ENCODE measurements at regions not wholly inside any gene's neighbourhood (a gene's known extent, or its start where the extent isn't known, plus 50 kb on each side); places are given as distances from the start of the nearest gene placed in this dataset.

GRCh38 chr10:105714728-105715127, 1073.6 kb downstream of the SORCS3 start:
- Histone ChIP-seq H3K79me2 (no peaks in the 10 kb centered on the region), H3K27ac (no peak overlapping the region), H3K27me3 (no peaks in the 10 kb centered on the region), H2AFZ (no peak overlapping the region), H3K9me2 (replicated peaks; ENCODE audit: insufficient read depth) (no peaks in the 10 kb centered on the region), H3K9me3 (ENCODE audit: low read depth) (no peaks in the 10 kb centered on the region), H3K4me1 (ENCODE audit: insufficient read depth) (no peaks in the 10 kb centered on the region), H3K4me2 (no peak overlapping the region), H4K20me1 (ENCODE audit: insufficient read depth, poor library complexity, severe bottlenecking) (no peaks in the 10 kb centered on the region), H3K36me3 (replicated peaks; ENCODE audit: insufficient read depth, low read depth) (no peaks in the 10 kb centered on the region), H3K4me3 (no peak overlapping the region)
- TF ChIP-seq EZH2 (IDR thresholded peaks at IDR 0.05; ENCODE audit: borderline replicate concordance): no peak
- no peak for TF ChIP-seq CTCF (IDR thresholded peaks at IDR 0.05; ENCODE audit: poor library complexity)
- TF ChIP-seq EZH2phosphoT487 (IDR thresholded peaks at IDR 0.05; ENCODE audit: low read depth, severe bottlenecking, unreplicated experiment): no peak
- no peak for DNase-seq (ENCODE audit: low spot score)
- WGBS (ENCODE audit: low lambda C conversion rate, missing lambda C conversion rate): 80% methylated on average over 3 of the region's 3 CpGs

GRCh38 chr10:105707603-105708002, 1066.5 kb downstream of the SORCS3 start:
- no peaks in the 10 kb centered on the region for H3K9me3 ChIP-seq (ENCODE audit: low read depth)

GRCh38 chr10:105706281-105707026, 1065.4 kb downstream of the SORCS3 start:
- peak; percentile 8 for DNase-seq (ENCODE audit: low spot score)

More at GRCh38 chr10:105707603-105708002, 1066.5 kb downstream of the SORCS3 start:
- no peaks in the 10 kb centered on the region for H3K27me3 ChIP-seq
- no peaks in the 10 kb centered on the region for H4K20me1 ChIP-seq (ENCODE audit: insufficient read depth, poor library complexity, severe bottlenecking)
- H3K4me2 ChIP-seq: no peak overlapping the region
- no peaks in the 10 kb centered on the region for H3K4me1 ChIP-seq (ENCODE audit: insufficient read depth)
- TF ChIP-seq EZH2 (IDR thresholded peaks at IDR 0.05; ENCODE audit: borderline replicate concordance) (no peak), EZH2phosphoT487 (IDR thresholded peaks at IDR 0.05; ENCODE audit: low read depth, severe bottlenecking, unreplicated experiment) (no peak), CTCF (IDR thresholded peaks at IDR 0.05; ENCODE audit: poor library complexity) (no peak)
- H3K79me2 ChIP-seq: no peaks in the 10 kb centered on the region
- 87% methylated on average over 2 of the region's 2 CpGs for WGBS (ENCODE audit: low lambda C conversion rate, missing lambda C conversion rate)
- H3K36me3 ChIP-seq (replicated peaks; ENCODE audit: insufficient read depth, low read depth): no peaks in the 10 kb centered on the region
- H3K27ac ChIP-seq: no peak overlapping the region
- H2AFZ ChIP-seq: no peak overlapping the region
- no peak for DNase-seq (ENCODE audit: low spot score)
- H3K9me2 ChIP-seq (replicated peaks; ENCODE audit: insufficient read depth): no peaks in the 10 kb centered on the region
- H3K4me3 ChIP-seq: no peak overlapping the region

More at GRCh38 chr10:105706281-105707026, 1065.4 kb downstream of the SORCS3 start:
- Histone ChIP-seq H3K27ac (no peak overlapping the region), H3K4me3 (no peak overlapping the region), H3K9me2 (replicated peaks; ENCODE audit: insufficient read depth) (no peaks in the 10 kb centered on the region), H4K20me1 (ENCODE audit: insufficient read depth, poor library complexity, severe bottlenecking) (no peaks in the 10 kb centered on the region), H3K4me2 (no peak overlapping the region), H3K36me3 (replicated peaks; ENCODE audit: insufficient read depth, low read depth) (no peaks in the 10 kb centered on the region), H3K79me2 (no peaks in the 10 kb centered on the region), H3K9me3 (ENCODE audit: low read depth) (no peaks in the 10 kb centered on the region), H3K4me1 (ENCODE audit: insufficient read depth) (no peaks in the 10 kb centered on the region), H2AFZ (no peak overlapping the region), H3K27me3 (no peaks in the 10 kb centered on the region)
- TF ChIP-seq EZH2phosphoT487 (IDR thresholded peaks at IDR 0.05; ENCODE audit: low read depth, severe bottlenecking, unreplicated experiment) (no peak), EZH2 (IDR thresholded peaks at IDR 0.05; ENCODE audit: borderline replicate concordance) (no peak), CTCF (IDR thresholded peaks at IDR 0.05; ENCODE audit: poor library complexity) (no peak)
- WGBS (ENCODE audit: low lambda C conversion rate, missing lambda C conversion rate): 66% methylated on average over 3 of the region's 3 CpGs
